ENCODE measurements at regions not wholly inside any gene's neighbourhood (a gene's known extent, or its start where the extent isn't known, plus 50 kb on each side); places are given as distances from the start of the nearest gene placed in this dataset.

DNA sequence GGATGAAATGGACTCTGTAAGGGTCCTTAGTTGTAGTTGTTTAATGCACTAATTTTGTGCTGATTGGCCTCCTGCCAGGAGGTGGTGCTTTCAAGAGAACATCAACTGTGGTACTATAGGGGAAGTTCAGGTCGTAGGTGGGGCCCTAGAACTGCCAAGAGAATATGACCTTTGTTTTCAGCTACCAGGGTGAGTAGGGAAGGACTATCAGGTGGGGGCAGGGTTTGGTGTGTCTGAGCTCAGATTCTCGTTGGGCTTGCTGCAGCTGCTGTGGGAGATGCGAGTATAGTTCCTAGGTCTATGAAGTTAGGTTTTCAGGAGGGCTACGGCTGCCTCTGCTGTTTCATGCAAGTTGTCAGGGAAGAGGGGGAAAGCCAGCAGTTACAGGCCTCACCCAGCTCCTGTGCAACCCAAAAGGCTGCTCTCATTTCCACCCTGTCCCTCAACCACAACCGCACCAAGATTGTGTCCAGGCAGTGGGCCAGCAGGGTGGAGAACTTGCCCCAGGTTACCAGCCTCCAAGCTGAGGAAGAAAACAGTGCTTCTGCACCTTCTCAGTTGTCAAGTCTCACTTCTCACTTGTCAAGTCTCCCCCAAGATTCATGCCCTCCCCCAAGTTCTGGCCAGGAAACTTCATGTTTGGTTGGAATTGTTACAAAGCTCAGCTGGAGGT lies 626.5 kb upstream of the MAP3K7 start:
- TF ChIP-seq, protein P1, sequence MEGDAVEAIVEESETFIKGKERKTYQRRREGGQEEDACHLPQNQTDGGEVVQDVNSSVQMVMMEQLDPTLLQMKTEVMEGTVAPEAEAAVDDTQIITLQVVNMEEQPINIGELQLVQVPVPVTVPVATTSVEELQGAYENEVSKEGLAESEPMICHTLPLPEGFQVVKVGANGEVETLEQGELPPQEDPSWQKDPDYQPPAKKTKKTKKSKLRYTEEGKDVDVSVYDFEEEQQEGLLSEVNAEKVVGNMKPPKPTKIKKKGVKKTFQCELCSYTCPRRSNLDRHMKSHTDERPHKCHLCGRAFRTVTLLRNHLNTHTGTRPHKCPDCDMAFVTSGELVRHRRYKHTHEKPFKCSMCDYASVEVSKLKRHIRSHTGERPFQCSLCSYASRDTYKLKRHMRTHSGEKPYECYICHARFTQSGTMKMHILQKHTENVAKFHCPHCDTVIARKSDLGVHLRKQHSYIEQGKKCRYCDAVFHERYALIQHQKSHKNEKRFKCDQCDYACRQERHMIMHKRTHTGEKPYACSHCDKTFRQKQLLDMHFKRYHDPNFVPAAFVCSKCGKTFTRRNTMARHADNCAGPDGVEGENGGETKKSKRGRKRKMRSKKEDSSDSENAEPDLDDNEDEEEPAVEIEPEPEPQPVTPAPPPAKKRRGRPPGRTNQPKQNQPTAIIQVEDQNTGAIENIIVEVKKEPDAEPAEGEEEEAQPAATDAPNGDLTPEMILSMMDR (conservative IDR thresholded peaks at IDR 0.05) = no peak
- no peak overlapping the region for H3K14ac ChIP-seq (ENCODE audit: insufficient read depth, low read length)
- no CpG with 5 or more reads among the region's 5 CpGs for WGBS (ENCODE audit: extremely low coverage, insufficient read length, low lambda C conversion rate)

More for the DNA sequence above, 626.5 kb upstream of the MAP3K7 start:
- peaks cover 6 to 24% of the 10 kb centered on the region in 2 experiments; a peak in 4 of 5 replicates for H3K9me3 Mint-ChIP-seq
- H3K36me3 Mint-ChIP-seq (ENCODE audit: insufficient read depth in 1 of 3, low read depth in 3 of 3) = peaks cover 0 to 13% (median 4%) of the 10 kb centered on the region in 3 experiments; a peak in 3 of 7 replicates
- Histone ChIP-seq H2BK20ac (ENCODE audit: low read depth, low read length, poor library complexity, severe bottlenecking) (no peak overlapping the region), H2AK5ac (ENCODE audit: insufficient read length, low read length) (no peak overlapping the region), H3K4me1 (ENCODE audit: insufficient read depth, low read length) (no peaks in the 10 kb centered on the region), H3K79me2 (ENCODE audit: insufficient read depth, low read length) (no peaks in the 10 kb centered on the region), H3K27me3 (ENCODE audit: insufficient read depth, low read length) (no peaks in the 10 kb centered on the region), H2AFZ (ENCODE audit: low read length) (no peak overlapping the region), H4K20me1 (ENCODE audit: control insufficient read depth, insufficient read depth, insufficient read length) (no peaks in the 10 kb centered on the region), H4K91ac (ENCODE audit: insufficient read length, low read depth, low read length) (no peak overlapping the region), H3K27ac (ENCODE audit: insufficient read length, low read depth, low read length) (no peak overlapping the region), H3K9ac (ENCODE audit: extremely low read depth, insufficient read length, low read length) (no peak overlapping the region), H2BK15ac (ENCODE audit: low read depth, low read length) (no peak overlapping the region), H3K4me2 (ENCODE audit: insufficient read depth, insufficient read length, low read length) (no peak overlapping the region), H3K56ac (ENCODE audit: insufficient read length, low read depth, low read length) (no peak overlapping the region), H4K8ac (replicated peaks; ENCODE audit: insufficient read length, low read depth, low read length) (no peak overlapping the region), H2BK5ac (ENCODE audit: insufficient read length, low read length) (no peak overlapping the region), H3K23me2 (ENCODE audit: insufficient read length, low read depth, low read length, poor library complexity, severe bottlenecking) (no peaks in the 10 kb centered on the region), H3K9me3 (ENCODE audit: control insufficient read depth, low read depth, low read length) (no peaks in the 10 kb centered on the region), H3K18ac (ENCODE audit: insufficient read length, low read depth, low read length) (no peak overlapping the region), H2BK12ac (ENCODE audit: insufficient read length, low read depth, low read length) (no peak overlapping the region), H3K79me1 (ENCODE audit: insufficient read depth, low read depth, low read length, poor library complexity, severe bottlenecking) (no peaks in the 10 kb centered on the region), H3K23ac (ENCODE audit: insufficient read length, low read depth, low read length) (no peak overlapping the region), H2BK120ac (ENCODE audit: low read depth, low read length, poor library complexity, severe bottlenecking) (no peak overlapping the region), H3T11ph (ENCODE audit: low read length) (no peak overlapping the region), H3K4ac (ENCODE audit: low read depth, low read length) (no peak overlapping the region), H4K5ac (ENCODE audit: insufficient read length, low read depth, low read length) (no peak overlapping the region)
- no peak for DNase-seq
- H3K27me3 Mint-ChIP-seq (ENCODE audit: low read depth) = no peaks in the 10 kb centered on the region; the same call in 1 of the 2 replicates
- no peak overlapping the region for H3K4me3 Mint-ChIP-seq
- H3K27ac Mint-ChIP-seq = no peak overlapping the region
- no peaks in the 10 kb centered on the region for H3K4me1 Mint-ChIP-seq

All from H9 (cell line).